ENCODE measurements at regions not wholly inside any gene's neighbourhood (a gene's known extent, or its start where the extent isn't known, plus 50 kb on each side); places are given as distances from the start of the nearest gene placed in this dataset.
"Not testable (repeated sequence)": the region's sequence is repeated elsewhere in the genome, so short reads cannot be mapped to it uniquely, and the experiment has no call there.

- H3K27ac Mint-ChIP-seq, result no peak overlapping the region
- intact Hi-C loops (cut with micrococcal nuclease), result no loop called here
- DNase-seq (no peak), ATAC-seq (no peak)
- ChIA-PET POLR2A (no interaction called here), CTCF (no interaction called here)
- TF ChIP-seq, protein P1, sequence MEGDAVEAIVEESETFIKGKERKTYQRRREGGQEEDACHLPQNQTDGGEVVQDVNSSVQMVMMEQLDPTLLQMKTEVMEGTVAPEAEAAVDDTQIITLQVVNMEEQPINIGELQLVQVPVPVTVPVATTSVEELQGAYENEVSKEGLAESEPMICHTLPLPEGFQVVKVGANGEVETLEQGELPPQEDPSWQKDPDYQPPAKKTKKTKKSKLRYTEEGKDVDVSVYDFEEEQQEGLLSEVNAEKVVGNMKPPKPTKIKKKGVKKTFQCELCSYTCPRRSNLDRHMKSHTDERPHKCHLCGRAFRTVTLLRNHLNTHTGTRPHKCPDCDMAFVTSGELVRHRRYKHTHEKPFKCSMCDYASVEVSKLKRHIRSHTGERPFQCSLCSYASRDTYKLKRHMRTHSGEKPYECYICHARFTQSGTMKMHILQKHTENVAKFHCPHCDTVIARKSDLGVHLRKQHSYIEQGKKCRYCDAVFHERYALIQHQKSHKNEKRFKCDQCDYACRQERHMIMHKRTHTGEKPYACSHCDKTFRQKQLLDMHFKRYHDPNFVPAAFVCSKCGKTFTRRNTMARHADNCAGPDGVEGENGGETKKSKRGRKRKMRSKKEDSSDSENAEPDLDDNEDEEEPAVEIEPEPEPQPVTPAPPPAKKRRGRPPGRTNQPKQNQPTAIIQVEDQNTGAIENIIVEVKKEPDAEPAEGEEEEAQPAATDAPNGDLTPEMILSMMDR (IDR thresholded peaks at IDR 0.05), result no peak
- H3K27me3 Mint-ChIP-seq, result peaks cover 4% of the 10 kb centered on the region
- no peaks in the 10 kb centered on the region for H3K9me3 Mint-ChIP-seq
- H3K4me1 Mint-ChIP-seq (ENCODE audit: low read depth), result no peaks in the 10 kb centered on the region
- H3K36me3 Mint-ChIP-seq (ENCODE audit: low read depth), result no peaks in the 10 kb centered on the region
- H3K4me3 Mint-ChIP-seq, result no peak overlapping the region
Measured at GRCh38 chr20:47985092-47985850, 200.0 kb upstream of the SULF2 start.

GRCh38 chr20:47984437-47984836 is 199.2 kb upstream of the SULF2 start:
- intact Hi-C loops (cut with micrococcal nuclease), result no loop called here
- TF ChIP-seq, protein P1 (IDR thresholded peaks at IDR 0.05), result no peak
- DNase-seq, result no peak
- ChIA-PET CTCF (no interaction called here), POLR2A (no interaction called here)
- no peak overlapping the region for H3K27ac Mint-ChIP-seq
- no peak for ATAC-seq
- no peaks in the 10 kb centered on the region for H3K36me3 Mint-ChIP-seq (ENCODE audit: low read depth)
- H3K9me3 Mint-ChIP-seq, result no peaks in the 10 kb centered on the region
- H3K27me3 Mint-ChIP-seq, result peaks cover 5% of the 10 kb centered on the region
- H3K4me3 Mint-ChIP-seq, result no peak overlapping the region
- H3K4me1 Mint-ChIP-seq (ENCODE audit: low read depth), result no peaks in the 10 kb centered on the region

- ATAC-seq; H3K9me3 Mint-ChIP-seq; intact Hi-C loops (cut with micrococcal nuclease); H3K4me3 Mint-ChIP-seq; H3K4me1 Mint-ChIP-seq (ENCODE audit: low read depth); H3K27ac Mint-ChIP-seq; DNase-seq; CTCF ChIA-PET; POLR2A ChIA-PET; H3K27me3 Mint-ChIP-seq; H3K36me3 Mint-ChIP-seq (ENCODE audit: low read depth): not testable (repeated sequence)
Measured at GRCh38 chr20:47983642-47984041, 198.4 kb upstream of the SULF2 start.

DNA sequence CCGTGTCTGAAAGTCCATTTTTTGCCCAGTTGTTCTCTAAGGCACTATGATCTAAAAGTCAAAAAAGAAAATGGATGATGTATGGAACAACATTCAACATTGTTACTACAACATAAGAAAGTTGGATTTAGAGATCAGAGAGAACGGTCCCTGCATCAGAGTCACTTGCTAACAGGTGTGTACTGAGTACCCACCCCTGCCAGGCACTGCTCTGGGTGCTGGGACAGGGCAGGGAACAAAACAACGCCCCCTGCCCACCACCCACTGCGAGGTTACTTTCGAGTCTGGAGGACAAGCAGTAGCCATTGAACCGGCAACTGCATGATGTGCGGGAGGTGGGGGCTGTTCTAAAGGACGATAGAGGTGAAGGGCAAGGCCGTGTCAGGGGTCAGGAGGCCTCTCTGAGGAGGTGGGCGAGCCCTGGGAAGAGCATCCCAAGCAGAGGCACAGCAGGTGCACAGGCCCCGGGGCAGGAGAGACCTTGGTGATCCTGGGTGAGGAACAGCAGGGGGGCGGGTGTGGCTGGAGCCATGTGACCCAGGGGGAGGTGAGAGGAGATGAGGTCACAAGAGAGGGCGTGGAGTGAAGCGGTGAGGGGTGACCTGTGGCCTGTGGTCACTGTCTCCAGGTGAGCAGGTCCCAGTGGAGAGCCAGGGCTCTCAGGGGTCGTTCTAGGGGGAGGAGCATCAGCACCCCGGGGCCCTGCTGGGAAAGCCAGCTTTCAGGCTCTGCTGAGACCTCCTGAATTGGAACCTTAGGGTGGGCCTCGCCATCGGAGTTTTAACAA is 197.5 kb upstream of the SULF2 start:
- Mint-ChIP-seq H3K4me1 (ENCODE audit: low read depth) (peaks cover 9% of the 10 kb centered on the region), H3K27me3 (peaks cover 8% of the 10 kb centered on the region), H3K27ac (no peak overlapping the region), H3K36me3 (ENCODE audit: low read depth) (no peaks in the 10 kb centered on the region), H3K9me3 (no peaks in the 10 kb centered on the region), H3K4me3 (no peak overlapping the region)
- TF ChIP-seq, protein P1 (IDR thresholded peaks at IDR 0.05), result no peak
- DNase-seq (no peak), ATAC-seq (no peak)
- intact Hi-C loops (cut with micrococcal nuclease), result no loop called here
- CTCF ChIA-PET, result no interaction called here
- POLR2A ChIA-PET, result no interaction called here

DNA sequence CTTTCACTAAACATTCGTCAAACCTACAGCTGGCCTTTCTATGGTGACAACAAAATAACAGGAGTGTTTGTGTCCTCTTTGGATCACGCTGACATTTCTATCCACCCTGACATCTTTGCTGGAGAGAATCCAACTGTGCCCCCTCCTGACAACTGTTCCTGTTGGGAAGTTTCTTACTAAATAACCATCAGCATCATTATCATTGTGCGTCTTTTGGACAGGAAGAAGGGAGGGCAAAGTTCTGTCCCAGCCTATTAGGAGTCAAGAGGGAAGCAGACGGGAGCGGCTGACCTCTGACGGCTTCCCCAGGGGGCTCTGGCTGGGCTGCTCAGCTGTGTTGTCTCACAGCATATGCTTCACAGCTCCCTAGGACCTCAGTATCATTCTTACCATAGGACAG is 195.9 kb upstream of the SULF2 start:
- POLR2A ChIA-PET, result no interaction called here
- intact Hi-C loops (cut with micrococcal nuclease), result no loop called here
- Mint-ChIP-seq H3K27ac (no peak overlapping the region), H3K9me3 (no peaks in the 10 kb centered on the region), H3K36me3 (ENCODE audit: low read depth) (no peaks in the 10 kb centered on the region), H3K4me1 (ENCODE audit: low read depth) (peaks cover 13% of the 10 kb centered on the region), H3K4me3 (no peak overlapping the region), H3K27me3 (peaks cover 15% of the 10 kb centered on the region)
- no peak for DNase-seq
- no peak for ATAC-seq
- CTCF ChIA-PET, result interaction anchor here (0.7 kb wide), 1 partner anchor 639 kb away, joined by 3 read pairs; no protein-coding TSS in a partner anchor
- TF ChIP-seq, protein P1 (IDR thresholded peaks at IDR 0.05), result no peak
